ENCODE measurements at regions not wholly inside any gene's neighbourhood (a gene's known extent, or its start where the extent isn't known, plus 50 kb on each side); places are given as distances from the start of the nearest gene placed in this dataset.

DNA sequence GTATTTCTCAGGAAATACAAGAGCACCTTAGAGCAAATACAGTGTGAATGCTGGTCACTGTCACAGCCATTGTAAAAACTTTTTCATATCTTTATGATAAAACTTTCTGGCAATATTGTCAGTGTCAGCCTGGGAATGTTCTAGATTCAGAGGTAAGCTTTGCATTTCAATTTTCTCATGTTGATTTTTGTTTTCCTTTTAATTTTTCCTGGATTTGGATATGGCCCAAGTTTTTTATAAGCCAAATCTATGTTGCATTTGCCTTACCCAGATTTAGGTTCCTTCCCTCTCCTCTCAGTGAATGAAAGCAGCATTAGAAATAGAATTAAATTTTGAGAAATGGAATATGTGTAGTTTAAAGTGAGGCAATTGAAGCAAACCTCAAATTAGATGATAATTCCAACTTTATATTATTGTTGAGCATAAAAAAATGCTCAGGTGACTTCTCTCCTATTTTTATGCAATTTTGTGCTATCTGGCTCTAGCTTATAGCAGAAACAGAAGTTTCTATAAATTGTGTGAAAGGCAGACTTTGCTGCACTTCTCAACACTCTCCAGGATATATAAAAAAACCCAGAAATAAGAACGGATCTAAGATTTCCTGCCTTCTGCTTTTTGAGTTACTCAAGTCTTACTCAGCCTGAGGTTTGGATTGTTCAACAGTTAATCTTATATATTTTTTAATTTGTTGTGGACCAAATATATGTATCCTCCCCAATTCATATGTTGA, 368.2 kb upstream of the PRICKLE1 start:
- H3K4me1 ChIP-seq = no peaks in the 10 kb centered on the region
- H3K36me3 ChIP-seq = no peaks in the 10 kb centered on the region
- TF ChIP-seq POLR2AphosphoS5 (IDR thresholded peaks at IDR 0.05; ENCODE audit: insufficient read depth in 1 of 2, low read depth in 1 of 2) (no peak), POLR2A (IDR thresholded peaks at IDR 0.05) (no peak)
- TF ChIP-seq, protein P1, sequence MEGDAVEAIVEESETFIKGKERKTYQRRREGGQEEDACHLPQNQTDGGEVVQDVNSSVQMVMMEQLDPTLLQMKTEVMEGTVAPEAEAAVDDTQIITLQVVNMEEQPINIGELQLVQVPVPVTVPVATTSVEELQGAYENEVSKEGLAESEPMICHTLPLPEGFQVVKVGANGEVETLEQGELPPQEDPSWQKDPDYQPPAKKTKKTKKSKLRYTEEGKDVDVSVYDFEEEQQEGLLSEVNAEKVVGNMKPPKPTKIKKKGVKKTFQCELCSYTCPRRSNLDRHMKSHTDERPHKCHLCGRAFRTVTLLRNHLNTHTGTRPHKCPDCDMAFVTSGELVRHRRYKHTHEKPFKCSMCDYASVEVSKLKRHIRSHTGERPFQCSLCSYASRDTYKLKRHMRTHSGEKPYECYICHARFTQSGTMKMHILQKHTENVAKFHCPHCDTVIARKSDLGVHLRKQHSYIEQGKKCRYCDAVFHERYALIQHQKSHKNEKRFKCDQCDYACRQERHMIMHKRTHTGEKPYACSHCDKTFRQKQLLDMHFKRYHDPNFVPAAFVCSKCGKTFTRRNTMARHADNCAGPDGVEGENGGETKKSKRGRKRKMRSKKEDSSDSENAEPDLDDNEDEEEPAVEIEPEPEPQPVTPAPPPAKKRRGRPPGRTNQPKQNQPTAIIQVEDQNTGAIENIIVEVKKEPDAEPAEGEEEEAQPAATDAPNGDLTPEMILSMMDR (IDR thresholded peaks at IDR 0.05) = no peak
- H3K4me3 ChIP-seq = no peak overlapping the region
- DNase-seq (ENCODE audit: extremely low spot score in 2 of 2) = no peak
- H3K27me3 ChIP-seq = no peaks in the 10 kb centered on the region
- intact Hi-C loops (cut with DNase I) = no loop called here
- no peak overlapping the region for H3K27ac ChIP-seq
- no peaks in the 10 kb centered on the region for H3K9me3 ChIP-seq

DNA sequence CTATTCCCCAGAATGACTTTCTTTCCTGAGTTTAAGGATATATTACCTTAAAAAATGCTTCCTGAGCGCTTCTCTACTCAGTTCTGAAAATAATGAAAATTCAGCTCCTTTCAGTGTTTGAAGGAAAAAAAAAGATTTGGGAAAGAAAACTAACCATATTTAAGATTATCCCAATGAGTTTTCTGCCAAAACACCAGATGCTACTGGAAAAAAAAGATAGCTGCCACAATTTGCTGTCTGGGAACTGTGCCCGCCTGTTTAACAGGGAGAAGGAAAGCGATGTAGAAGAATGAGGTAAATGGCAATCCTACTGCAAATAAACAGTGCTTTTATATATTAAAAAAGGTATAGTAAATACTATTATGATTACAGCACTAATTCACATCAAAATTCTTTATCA, 367.6 kb upstream of the PRICKLE1 start:
- no peaks in the 10 kb centered on the region for H3K9me3 ChIP-seq
- no peaks in the 10 kb centered on the region for H3K36me3 ChIP-seq
- no peaks in the 10 kb centered on the region for H3K27me3 ChIP-seq
- no peak for DNase-seq (ENCODE audit: extremely low spot score in 2 of 2)
- no peak overlapping the region for H3K27ac ChIP-seq
- H3K4me1 ChIP-seq = no peaks in the 10 kb centered on the region
- intact Hi-C loops (cut with DNase I) = no loop called here
- no peak overlapping the region for H3K4me3 ChIP-seq
- TF ChIP-seq POLR2AphosphoS5 (IDR thresholded peaks at IDR 0.05; ENCODE audit: insufficient read depth in 1 of 2, low read depth in 1 of 2) (no peak), POLR2A (IDR thresholded peaks at IDR 0.05) (no peak)
- TF ChIP-seq, protein P1 (IDR thresholded peaks at IDR 0.05) = no peak

DNA sequence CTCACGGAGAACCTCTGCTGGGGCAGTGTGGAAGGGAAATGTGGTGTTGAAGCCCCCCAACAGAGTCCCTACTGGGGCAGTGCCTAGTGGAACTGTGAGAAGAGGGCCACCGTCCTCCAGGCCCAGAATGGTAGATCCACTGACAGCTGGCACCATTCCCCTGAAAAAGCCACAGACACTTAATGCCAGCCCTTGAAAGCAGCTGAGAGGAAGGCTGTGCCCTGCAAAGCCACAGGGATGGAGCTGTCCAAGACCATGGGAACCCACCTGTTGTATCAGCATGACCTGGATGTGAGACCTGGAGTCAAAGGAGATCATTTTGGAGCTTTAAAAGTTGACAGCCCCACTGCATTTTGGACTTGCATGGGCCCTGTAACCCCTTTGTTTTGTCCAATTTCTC, 363.5 kb upstream of the PRICKLE1 start:
- DNase-seq (ENCODE audit: extremely low spot score in 2 of 2) = no peak
- TF ChIP-seq POLR2AphosphoS5 (IDR thresholded peaks at IDR 0.05; ENCODE audit: insufficient read depth in 1 of 2, low read depth in 1 of 2) (no peak), POLR2A (IDR thresholded peaks at IDR 0.05) (no peak)
- TF ChIP-seq, protein P1 (IDR thresholded peaks at IDR 0.05) = no peak
- no peaks in the 10 kb centered on the region for H3K9me3 ChIP-seq
- H3K36me3 ChIP-seq = no peaks in the 10 kb centered on the region
- no peaks in the 10 kb centered on the region for H3K27me3 ChIP-seq
- intact Hi-C loops (cut with DNase I) = no loop called here
- no peak overlapping the region for H3K27ac ChIP-seq
- no peak overlapping the region for H3K4me3 ChIP-seq
- H3K4me1 ChIP-seq = no peaks in the 10 kb centered on the region

DNA sequence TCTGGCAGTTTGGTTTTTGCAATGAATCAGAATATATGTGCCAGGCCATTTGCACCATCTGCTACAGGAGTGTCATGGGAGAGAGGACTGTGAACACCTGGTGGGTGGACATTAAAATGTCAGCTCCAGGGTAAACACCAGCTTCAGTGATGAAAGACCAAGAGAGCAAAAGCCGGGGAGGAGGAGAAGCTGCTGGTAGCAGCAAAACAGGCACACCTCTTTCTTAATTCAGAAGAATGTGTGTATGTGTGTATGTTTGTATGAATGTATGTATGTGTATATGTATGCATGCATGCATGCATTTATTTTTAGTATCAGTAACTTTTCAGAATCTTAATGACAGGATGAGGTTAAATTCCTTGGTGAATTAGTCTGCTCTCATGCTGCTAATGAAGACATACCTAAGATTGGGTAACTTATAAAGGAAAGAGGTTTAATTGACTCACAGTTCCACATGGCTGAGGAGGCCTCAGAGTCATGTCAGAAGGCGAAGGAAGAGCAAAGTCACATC, 357.4 kb upstream of the PRICKLE1 start:
- Histone ChIP-seq H3K27me3 (no peaks in the 10 kb centered on the region), H3K27ac (no peak overlapping the region), H3K36me3 (no peaks in the 10 kb centered on the region), H3K9me3 (no peaks in the 10 kb centered on the region), H3K4me1 (no peaks in the 10 kb centered on the region), H3K4me3 (no peak overlapping the region)
- intact Hi-C loops (cut with DNase I) = no loop called here
- no peak for TF ChIP-seq POLR2A (IDR thresholded peaks at IDR 0.05)
- TF ChIP-seq POLR2AphosphoS5 (IDR thresholded peaks at IDR 0.05; ENCODE audit: insufficient read depth in 1 of 2, low read depth in 1 of 2) = peak in 1 of 2 donors; percentile 29
- DNase-seq (ENCODE audit: extremely low spot score in 2 of 2) = no peak

DNA sequence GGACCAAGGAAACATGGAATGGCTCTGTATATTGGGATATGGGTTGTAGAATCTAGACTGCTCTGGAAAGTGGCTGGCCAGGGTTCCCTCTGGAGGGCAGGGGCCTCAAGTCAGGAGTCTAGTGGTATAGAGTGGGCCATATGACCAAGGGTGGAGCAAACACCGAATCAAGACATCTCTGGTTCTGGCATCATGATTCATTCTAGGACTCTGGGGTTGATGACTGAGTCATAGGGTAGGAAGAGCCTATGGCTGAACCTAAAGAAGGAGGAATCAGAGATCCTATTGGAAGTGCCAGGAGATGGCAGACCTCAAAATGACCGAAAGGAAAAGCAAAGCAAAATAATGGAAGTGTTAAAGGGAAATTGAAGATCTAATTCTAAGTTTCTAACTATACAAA, 356.4 kb upstream of the PRICKLE1 start:
- no peak overlapping the region for H3K27ac ChIP-seq
- peaks cover 8% of the 10 kb centered on the region for H3K9me3 ChIP-seq
- TF ChIP-seq POLR2AphosphoS5 (IDR thresholded peaks at IDR 0.05; ENCODE audit: insufficient read depth in 1 of 2, low read depth in 1 of 2) (no peak), POLR2A (IDR thresholded peaks at IDR 0.05) (no peak)
- TF ChIP-seq, protein P1 (IDR thresholded peaks at IDR 0.05) = no peak
- no peak overlapping the region for H3K4me3 ChIP-seq
- no peaks in the 10 kb centered on the region for H3K36me3 ChIP-seq
- H3K4me1 ChIP-seq = no peaks in the 10 kb centered on the region
- no peak for DNase-seq (ENCODE audit: extremely low spot score in 2 of 2)
- intact Hi-C loops (cut with DNase I) = no loop called here
- no peaks in the 10 kb centered on the region for H3K27me3 ChIP-seq

Data from vagina (tissue), 2 donors.